B cell (primary cell): ENCODE measurements at regions not wholly inside any gene's neighbourhood (a gene's known extent, or its start where the extent isn't known, plus 50 kb on each side); places are given as distances from the start of the nearest gene placed in this dataset.

Experiments
- ATAC-seq: fragments of 200-7000 bp; cut with Tn5 transposase; one replicate; pipeline ENCODE4 v1.10.0; 2021; ENCODE audit warnings: low read depth, mild to moderate bottlenecking, moderate number of reproducible peaks, moderate library complexity
- CTCF ChIA-PET: fragments of 350-600 bp; sonication (Branson Sonifier 250); formaldehyde crosslinking; loops from one replicate; lab custom pipeline; 2021; ENCODE audit warnings: antibody characterized with exemption, inconsistent platforms; lab: Charles Lee
- POLR2A ChIA-PET: fragments of 350-600 bp; sonication (Branson Sonifier 250); formaldehyde crosslinking; loops from one replicate; lab custom pipeline; 2021; ENCODE audit warnings: antibody characterized with exemption; lab: Charles Lee
- DNase-seq: peaks from one replicate; pipeline ENCODE4 v3.0.0; 2013
- H2AFZ ChIP-seq: 2 replicates; pipeline ENCODE4 v1.6.1; 2012; ENCODE audit warnings: mild to moderate bottlenecking, low read depth, low read length; ENCODE audit not compliant: insufficient read depth, poor library complexity, severe bottlenecking
- H3K27ac ChIP-seq, 2 donors: 1 replicate in 1 of 2; 2 replicates in 1 of 2; pipeline ENCODE4 v1.5.1; 2012 to 2013; ENCODE audit warnings: low read length in 2 of 2, mild to moderate bottlenecking in 2 of 2, moderate library complexity in 1 of 2
- H3K27me3 ChIP-seq, 4 experiments: fragments of 200-600 bp in 1 of 4; sonication (generic) in 1 of 4; replicated peaks in 1 of 4; 1 replicate in 2 of 4; 2 replicates in 2 of 4; pipeline versions ENCODE4 v1.6.1 to v1.7.0; 2013 to 2016; ENCODE audit warnings: low read length in 3 of 4, mild to moderate bottlenecking in 2 of 4, mixed read lengths in 1 of 4, moderate library complexity in 1 of 4; ENCODE audit not compliant: insufficient read depth in 4 of 4, control insufficient read depth in 3 of 4; ENCODE audit errors: control extremely low read depth in 1 of 4
- H3K36me3 ChIP-seq, 2 experiments: replicated peaks in 1 of 2; 1 replicate in 1 of 2; 2 replicates in 1 of 2; pipeline versions ENCODE4 v1.6.1 to v1.7.1; 2013; ENCODE audit warnings: low read length in 1 of 2; ENCODE audit not compliant: insufficient read depth in 2 of 2, control insufficient read depth in 1 of 2; ENCODE audit errors: control extremely low read depth in 1 of 2, extremely low read depth in 1 of 2
- H3K4me1 ChIP-seq, 2 donors: fragments of 200-600 bp in 1 of 2; sonication (generic) in 1 of 2; 1 replicate in 1 of 2; 2 replicates in 1 of 2; pipeline versions ENCODE4 v1.5.1 to v1.6.1; 2013 to 2017; ENCODE audit warnings: low read length in 2 of 2; ENCODE audit not compliant: control insufficient read depth in 2 of 2, insufficient read depth in 2 of 2
- H3K4me2 ChIP-seq: replicated peaks from 2 replicates; pipeline ENCODE3; 2012; ENCODE audit warnings: mild to moderate bottlenecking, low read depth, low read length; ENCODE audit not compliant: poor library complexity, severe bottlenecking
- H3K4me3 ChIP-seq, 5 experiments: fragments of 200-600 bp in 1 of 5; sonication (generic) in 1 of 5; 1 replicate in 3 of 5; 2 replicates in 2 of 5; pipeline versions ENCODE4 v1.5.1 to v1.7.0; 2011 to 2016; ENCODE audit warnings: low read length in 4 of 5, mild to moderate bottlenecking in 4 of 5, low read depth in 2 of 5, control low read depth in 1 of 5, moderate library complexity in 1 of 5; ENCODE audit not compliant: insufficient read depth in 1 of 5; ENCODE audit errors: control extremely low read depth in 1 of 5, extremely low read depth in 1 of 5
- H3K79me2 ChIP-seq: fragments of 200-600 bp; sonication (generic); one replicate; pipeline ENCODE4 v1.6.0; 2016; ENCODE audit warnings: low read length; ENCODE audit not compliant: control insufficient read depth, insufficient read depth
- H3K9ac ChIP-seq: fragments of 200-600 bp; sonication (generic); 2 replicates; pipeline ENCODE4 v1.6.1; 2017; ENCODE audit warnings: mild to moderate bottlenecking, low read length, moderate library complexity
- H3K9me3 ChIP-seq, 3 donors: one replicate each; pipeline versions ENCODE4 v1.6.1 to v1.7.1; 2013; ENCODE audit warnings: low read length in 2 of 3; ENCODE audit not compliant: control insufficient read depth in 2 of 3, insufficient read depth in 1 of 3; ENCODE audit errors: control extremely low read depth in 1 of 3
- H4K20me1 ChIP-seq: 2 replicates; pipeline ENCODE4 v1.6.0; 2012; ENCODE audit warnings: mild to moderate bottlenecking, low read length; ENCODE audit not compliant: insufficient read depth, control insufficient read depth, poor library complexity, severe bottlenecking
- H3K27ac Mint-ChIP-seq: one replicate; pipeline ENCODE4 v1.8.0; 2021; ENCODE audit warnings: mixed read lengths
- H3K27me3 Mint-ChIP-seq: one replicate; pipeline ENCODE4 v1.8.0; 2021; ENCODE audit warnings: mixed read lengths
- H3K4me1 Mint-ChIP-seq: one replicate; pipeline ENCODE4 v1.8.0; 2021; ENCODE audit warnings: mixed read lengths
- H3K4me3 Mint-ChIP-seq: one replicate; pipeline ENCODE4 v1.8.0; 2021; ENCODE audit warnings: mixed read lengths
- H3K9me3 Mint-ChIP-seq: one replicate; pipeline ENCODE4 v1.8.0; 2022; ENCODE audit warnings: mixed read lengths; ENCODE audit not compliant: insufficient read depth
- CTCF ChIP-seq: fragments of 200-600 bp; IDR thresholded peaks from one replicate; pipeline ENCODE4 v1.8.0; 2022; ENCODE audit warnings: antibody characterized with exemption, mild to moderate bottlenecking
- EZH2 ChIP-seq: IDR thresholded peaks from 2 replicates; pipeline ENCODE4 v1.6.1; 2012; ENCODE audit warnings: borderline replicate concordance, low read depth, mild to moderate bottlenecking, moderate library complexity, low read length; ENCODE audit not compliant: insufficient read depth, poor library complexity, severe bottlenecking
- WGBS: methylation state at CpG from one replicate; pipeline ENCODE4 v1.1.5; 2013; ENCODE audit warnings: missing lambda C conversion rate; ENCODE audit not compliant: insufficient coverage; 5-methylcytosine and 5-hydroxymethylcytosine counted together
- intact Hi-C: fragments of 100-400 bp; cut with micrococcal nuclease; formaldehyde crosslinking; loops from one replicate; pipeline ENCODE4 v1.10.0; 2022

DNA sequence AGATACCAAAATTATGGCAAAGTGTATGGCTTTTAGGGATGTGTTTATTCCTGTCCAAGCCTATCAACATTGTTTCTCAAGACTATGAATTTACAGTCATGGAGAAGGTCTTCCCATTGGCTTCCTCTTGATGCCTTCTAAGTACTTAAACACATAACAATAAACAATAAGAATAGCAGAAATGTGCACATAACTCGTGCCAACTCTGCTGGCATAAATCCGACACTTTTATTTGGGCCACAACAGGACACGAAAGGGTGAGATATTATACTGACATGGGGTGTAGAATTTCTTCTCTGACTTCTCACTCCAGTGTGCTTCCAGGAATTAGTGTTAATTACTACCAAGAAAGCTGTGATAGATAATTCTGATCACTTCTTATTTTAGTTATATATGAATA lies 695.9 kb upstream of the SLC35B3 start:
- DNase-seq (no peak), ATAC-seq (no peak)
- TF ChIP-seq CTCF (no peak), EZH2 (no peak)
- no peak overlapping the region for H2AFZ ChIP-seq
- no peaks in the 10 kb centered on the region for H3K36me3 ChIP-seq
- no peaks in the 10 kb centered on the region for H3K4me1 ChIP-seq
- H3K79me2 ChIP-seq = no peaks in the 10 kb centered on the region
- Mint-ChIP-seq H3K27me3 (no peaks in the 10 kb centered on the region), H3K4me1 (no peaks in the 10 kb centered on the region), H3K4me3 (no peak overlapping the region), H3K27ac (no peak overlapping the region), H3K9me3 (peaks cover 3% of the 10 kb centered on the region)
- ChIA-PET POLR2A (no interaction called here), CTCF (no interaction called here)
- no CpG with 5 or more reads among the region's 3 CpGs for WGBS
- H3K27ac ChIP-seq = no peak overlapping the region
- no peaks in the 10 kb centered on the region for H4K20me1 ChIP-seq
- no peak overlapping the region for H3K9ac ChIP-seq
- H3K4me2 ChIP-seq = no peak overlapping the region
- intact Hi-C loops = no loop called here
- H3K27me3 ChIP-seq = no peaks in the 10 kb centered on the region
- H3K9me3 ChIP-seq = no peaks in the 10 kb centered on the region
- H3K4me3 ChIP-seq = no peak overlapping the region

- H3K4me1 Mint-ChIP-seq = no peaks in the 10 kb centered on the region
- DNase-seq = no peak
- Histone ChIP-seq H3K4me1 (no peaks in the 10 kb centered on the region), H3K9ac (no peak overlapping the region), H4K20me1 (no peaks in the 10 kb centered on the region), H3K4me3 (no peak overlapping the region), H3K27ac (no peak overlapping the region), H3K36me3 (no peaks in the 10 kb centered on the region), H3K27me3 (no peaks in the 10 kb centered on the region), H2AFZ (no peak overlapping the region), H3K4me2 (no peak overlapping the region), H3K9me3 (no peaks in the 10 kb centered on the region), H3K79me2 (no peaks in the 10 kb centered on the region)
- H3K4me3 Mint-ChIP-seq = no peak overlapping the region
- intact Hi-C loops = no loop called here
- no peak for TF ChIP-seq CTCF
- no peak for TF ChIP-seq EZH2
- POLR2A ChIA-PET = no interaction called here
- H3K9me3 Mint-ChIP-seq = peaks cover 3% of the 10 kb centered on the region
- no peak for ATAC-seq
- CTCF ChIA-PET = no interaction called here
- H3K27ac Mint-ChIP-seq = no peak overlapping the region
- 75% methylated on average over 2 of the region's 2 CpGs for WGBS
- H3K27me3 Mint-ChIP-seq = no peaks in the 10 kb centered on the region
Measured at GRCh38 chr6:9128970-9129369, 693.6 kb upstream of the SLC35B3 start.
